Spleen (tissue), 7 donors: ENCODE measurements at regions not wholly inside any gene's neighbourhood (a gene's known extent, or its start where the extent isn't known, plus 50 kb on each side); places are given as distances from the start of the nearest gene placed in this dataset.

Source experiments
- CTCF ChIP-seq, 11 experiments: fragments of 200-600 bp in 7 of 11; fragments of 450-650 bp in 4 of 11; sonication (generic) in 4 of 11; IDR thresholded peaks in 8 of 11; conservative IDR thresholded peaks in 3 of 11; 1 replicate in 7 of 11; 2 replicates in 4 of 11; pipeline versions ENCODE4 v1.4.0 to v1.8.0; 2016 to 2021; ENCODE audit warnings: antibody characterized with exemption in 11 of 11, inconsistent platforms in 4 of 11, mild to moderate bottlenecking in 1 of 11
- POLR2A ChIP-seq, 3 donors: fragments of 450-650 bp; IDR thresholded peaks; one replicate each; pipeline ENCODE4 v1.5.1; 2017; ENCODE audit warnings: antibody characterized with exemption in 3 of 3, mild to moderate bottlenecking in 1 of 3
- POLR2AphosphoS5 ChIP-seq, 3 donors: sonication (generic); formaldehyde crosslinking; IDR thresholded peaks; one replicate each; pipeline ENCODE4 v1.5.1; 2017; ENCODE audit warnings: antibody characterized with exemption in 3 of 3
- donor health status: DM: no; HTN: no; CAD: no; lungs with moderate emphysema.
- donor health status: DM: no; HTN: no; CAD: no.
- donor health status: DM: no; HTN: no; CAD: no.

GRCh38 chr12:33586576-33586975, 147.0 kb upstream of the SYT10 start:
- TF ChIP-seq POLR2A (IDR thresholded peaks at IDR 0.05) (no peak), CTCF (IDR thresholded peaks at IDR 0.05 in 8 of 11, conservative IDR thresholded peaks at IDR 0.05 in 3 of 11) (no peak), POLR2AphosphoS5 (IDR thresholded peaks at IDR 0.05) (no peak)
